ENCODE measurements at regions not wholly inside any gene's neighbourhood (a gene's known extent, or its start where the extent isn't known, plus 50 kb on each side); places are given as distances from the start of the nearest gene placed in this dataset.

GRCh38 chr4:148730766-148731165, 288.6 kb upstream of the NR3C2 start:
- TF ChIP-seq CTCF (IDR thresholded peaks at IDR 0.05; ENCODE audit: low read depth, low read length) (no peak), EZH2phosphoT487 (IDR thresholded peaks at IDR 0.05; ENCODE audit: low read depth) (no peak)

Data from OCI-LY3 (cell line).